ENCODE measurements at regions not wholly inside any gene's neighbourhood (a gene's known extent, or its start where the extent isn't known, plus 50 kb on each side); places are given as distances from the start of the nearest gene placed in this dataset.

- WGBS, 2 donors, result 80 to 87% methylated on average over 2 of the region's 2 CpGs
Measured at GRCh38 chr9:118028225-118028624, 324.0 kb downstream of the TLR4 start.

DNA sequence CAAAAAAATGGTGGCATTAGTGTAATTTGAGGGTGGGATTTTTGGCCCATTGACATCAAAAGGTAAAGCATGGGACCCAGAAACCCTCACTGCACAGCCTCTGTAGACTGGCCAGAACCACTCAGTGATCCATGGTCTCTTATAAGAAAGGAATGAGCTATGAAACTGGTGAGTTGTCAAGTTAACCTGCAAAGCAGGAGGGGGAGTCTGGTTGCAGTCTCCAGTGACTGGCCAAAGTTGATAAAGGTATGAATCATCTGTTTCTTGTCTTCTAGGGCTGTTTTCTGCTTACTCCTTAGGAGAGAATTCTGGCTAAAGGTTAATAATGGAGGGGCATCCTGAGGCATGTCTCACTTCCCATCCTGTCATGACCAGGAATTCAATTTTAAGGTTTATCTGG lies 325.2 kb downstream of the TLR4 start:
- H3K27me3 ChIP-seq, result no peaks in the 10 kb centered on the region
- H3K36me3 ChIP-seq, result no peaks in the 10 kb centered on the region
- no peak overlapping the region for H3K4me3 ChIP-seq
- ATAC-seq (ENCODE audit: low FRiP score in 2 of 2), result no peak
- no peak for DNase-seq
- H3K9me3 ChIP-seq, result no peaks in the 10 kb centered on the region
- no peaks in the 10 kb centered on the region for H3K4me1 ChIP-seq
- H3K27ac ChIP-seq, result no peak overlapping the region
- TF ChIP-seq POLR2A (IDR thresholded peaks at IDR 0.05), result no peak
- TF ChIP-seq POLR2AphosphoS5 (IDR thresholded peaks at IDR 0.05), result no peak
- no peak for TF ChIP-seq EP300 (IDR thresholded peaks at IDR 0.05)
- TF ChIP-seq, protein P1, sequence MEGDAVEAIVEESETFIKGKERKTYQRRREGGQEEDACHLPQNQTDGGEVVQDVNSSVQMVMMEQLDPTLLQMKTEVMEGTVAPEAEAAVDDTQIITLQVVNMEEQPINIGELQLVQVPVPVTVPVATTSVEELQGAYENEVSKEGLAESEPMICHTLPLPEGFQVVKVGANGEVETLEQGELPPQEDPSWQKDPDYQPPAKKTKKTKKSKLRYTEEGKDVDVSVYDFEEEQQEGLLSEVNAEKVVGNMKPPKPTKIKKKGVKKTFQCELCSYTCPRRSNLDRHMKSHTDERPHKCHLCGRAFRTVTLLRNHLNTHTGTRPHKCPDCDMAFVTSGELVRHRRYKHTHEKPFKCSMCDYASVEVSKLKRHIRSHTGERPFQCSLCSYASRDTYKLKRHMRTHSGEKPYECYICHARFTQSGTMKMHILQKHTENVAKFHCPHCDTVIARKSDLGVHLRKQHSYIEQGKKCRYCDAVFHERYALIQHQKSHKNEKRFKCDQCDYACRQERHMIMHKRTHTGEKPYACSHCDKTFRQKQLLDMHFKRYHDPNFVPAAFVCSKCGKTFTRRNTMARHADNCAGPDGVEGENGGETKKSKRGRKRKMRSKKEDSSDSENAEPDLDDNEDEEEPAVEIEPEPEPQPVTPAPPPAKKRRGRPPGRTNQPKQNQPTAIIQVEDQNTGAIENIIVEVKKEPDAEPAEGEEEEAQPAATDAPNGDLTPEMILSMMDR (IDR thresholded peaks at IDR 0.05), result no peak

More at GRCh38 chr9:118028225-118028624, 324.0 kb downstream of the TLR4 start:
- Histone ChIP-seq H3K27me3 (no peaks in the 10 kb centered on the region), H3K4me3 (no peak overlapping the region), H3K4me1 (no peaks in the 10 kb centered on the region), H3K36me3 (no peaks in the 10 kb centered on the region), H3K9me3 (no peaks in the 10 kb centered on the region), H3K27ac (no peak overlapping the region)
- no peak for ATAC-seq (ENCODE audit: low FRiP score in 2 of 2)
- no peak for TF ChIP-seq POLR2AphosphoS5 (IDR thresholded peaks at IDR 0.05)
- TF ChIP-seq, protein P1 (IDR thresholded peaks at IDR 0.05), result no peak
- TF ChIP-seq EP300 (IDR thresholded peaks at IDR 0.05), result no peak
- TF ChIP-seq POLR2A (IDR thresholded peaks at IDR 0.05), result no peak
- no peak for DNase-seq

DNA sequence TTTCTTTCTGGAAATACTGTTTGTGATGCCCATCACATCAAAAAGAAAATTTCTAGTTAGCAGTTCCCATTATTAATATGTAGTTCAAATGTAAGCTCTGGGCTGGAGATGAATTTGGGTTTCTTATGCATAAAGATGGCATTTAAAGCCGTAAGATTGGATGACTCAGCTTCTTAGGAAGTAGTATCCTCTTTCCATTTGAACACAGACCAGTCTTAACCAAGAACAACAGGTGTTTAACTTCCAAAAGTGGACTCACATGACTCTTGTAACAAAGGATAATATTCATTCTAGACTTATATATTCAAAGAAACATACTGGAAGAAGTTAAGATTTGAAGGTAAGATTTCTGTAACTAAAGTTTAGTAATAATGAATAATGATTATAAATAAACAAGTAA lies 330.5 kb downstream of the TLR4 start:
- WGBS, 2 donors, result 72 to 74% methylated on average over 1 of the region's 1 CpG
- TF ChIP-seq, protein P1 (IDR thresholded peaks at IDR 0.05), result no peak
- TF ChIP-seq POLR2A (IDR thresholded peaks at IDR 0.05), result no peak
- TF ChIP-seq POLR2AphosphoS5 (IDR thresholded peaks at IDR 0.05), result no peak
- TF ChIP-seq EP300 (IDR thresholded peaks at IDR 0.05), result no peak
- ATAC-seq (ENCODE audit: low FRiP score in 2 of 2) (no peak), DNase-seq (no peak)
- no peaks in the 10 kb centered on the region for H3K9me3 ChIP-seq
- no peak overlapping the region for H3K27ac ChIP-seq
- H3K4me1 ChIP-seq, result no peaks in the 10 kb centered on the region
- H3K36me3 ChIP-seq, result no peaks in the 10 kb centered on the region
- H3K27me3 ChIP-seq, result no peaks in the 10 kb centered on the region
- H3K4me3 ChIP-seq, result no peak overlapping the region

- no peaks in the 10 kb centered on the region for H3K36me3 ChIP-seq
- WGBS, 2 donors, result 54 to 57% methylated on average over 2 of the region's 2 CpGs
- TF ChIP-seq EP300 (IDR thresholded peaks at IDR 0.05) (no peak), POLR2A (IDR thresholded peaks at IDR 0.05) (no peak), POLR2AphosphoS5 (IDR thresholded peaks at IDR 0.05) (no peak)
- TF ChIP-seq, protein P1 (IDR thresholded peaks at IDR 0.05), result no peak
- ATAC-seq (ENCODE audit: low FRiP score in 2 of 2) (no peak), DNase-seq (no peak)
- no peaks in the 10 kb centered on the region for H3K4me1 ChIP-seq
- no peak overlapping the region for H3K4me3 ChIP-seq
- H3K27ac ChIP-seq, result no peak overlapping the region
- H3K9me3 ChIP-seq, result no peaks in the 10 kb centered on the region
- H3K27me3 ChIP-seq, result no peaks in the 10 kb centered on the region
Measured at GRCh38 chr9:118038713-118039112, 334.5 kb downstream of the TLR4 start.

GRCh38 chr9:118058227-118058626 lies 354.0 kb downstream of the TLR4 start:
- Histone ChIP-seq H3K36me3 (no peaks in the 10 kb centered on the region), H3K27ac (no peak overlapping the region), H3K27me3 (no peaks in the 10 kb centered on the region), H3K9me3 (no peaks in the 10 kb centered on the region), H3K4me3 (no peak overlapping the region), H3K4me1 (no peaks in the 10 kb centered on the region)
- ATAC-seq (ENCODE audit: low FRiP score in 2 of 2), result no peak
- TF ChIP-seq, protein P1 (IDR thresholded peaks at IDR 0.05), result no peak
- TF ChIP-seq POLR2AphosphoS5 (IDR thresholded peaks at IDR 0.05), result no peak
- WGBS, 2 donors, result 33 to 39% methylated on average over 2 of the region's 2 CpGs
- DNase-seq, result no peak

Measured in upper lobe of left lung (tissue), 6 donors.